GM23338 (cell line): ENCODE measurements at regions not wholly inside any gene's neighbourhood (a gene's known extent, or its start where the extent isn't known, plus 50 kb on each side); places are given as distances from the start of the nearest gene placed in this dataset.

Source experiments
- ATAC-seq: fragments of 200-7000 bp; cut with Tn5 transposase; 3 replicates; pipeline ENCODE4 v1.9.1; 2020
- DNase-seq: peaks from one replicate; pipeline ENCODE4 v3.0.0-alpha.2; 2015; ENCODE audit warnings: low spot score
- H2AFZ ChIP-seq: fragments of 200-600 bp; sonication (generic); 2 replicates; pipeline ENCODE4 v1.8.0; 2016; ENCODE audit warnings: antibody characterized with exemption, mild to moderate bottlenecking, moderate library complexity
- H3F3A ChIP-seq: fragments of 200-600 bp; sonication (generic); replicated peaks from 2 replicates; pipeline ENCODE4 v1.8.0; 2017; ENCODE audit warnings: antibody characterized with exemption, mixed run types, low read depth
- H3K27ac ChIP-seq: fragments of 200-600 bp; sonication (generic); 2 replicates; pipeline ENCODE4 v1.6.1; 2016; ENCODE audit warnings: low read depth
- H3K27me3 ChIP-seq: fragments of 200-600 bp; sonication (generic); 2 replicates; pipeline ENCODE4 v1.8.0; 2016; ENCODE audit warnings: mild to moderate bottlenecking, mixed run types, moderate library complexity; ENCODE audit not compliant: insufficient read depth
- H3K36me3 ChIP-seq: fragments of 200-600 bp; sonication (generic); 2 replicates; pipeline ENCODE4 v1.8.0; 2016; ENCODE audit warnings: mild to moderate bottlenecking; ENCODE audit not compliant: insufficient read depth
- H3K4me1 ChIP-seq: fragments of 200-600 bp; sonication (generic); 2 replicates; pipeline ENCODE4 v1.8.0; 2016; ENCODE audit warnings: mild to moderate bottlenecking, moderate library complexity; ENCODE audit not compliant: insufficient read depth
- H3K4me2 ChIP-seq: fragments of 200-600 bp; sonication (generic); 2 replicates; pipeline ENCODE4 v1.7.1; 2017; ENCODE audit warnings: mixed run types
- H3K4me3 ChIP-seq: fragments of 200-600 bp; sonication (generic); 2 replicates; pipeline ENCODE4 v1.6.1; 2016; ENCODE audit warnings: mixed run types
- H3K79me2 ChIP-seq: fragments of 200-600 bp; sonication (generic); replicated peaks from 2 replicates; pipeline ENCODE4 v1.8.0; 2017; ENCODE audit warnings: mild to moderate bottlenecking; ENCODE audit not compliant: insufficient read depth
- H3K9me2 ChIP-seq: fragments of 200-600 bp; sonication (generic); 2 replicates; pipeline ENCODE4 v1.8.0; 2017; ENCODE audit not compliant: insufficient read depth
- H4K20me1 ChIP-seq: fragments of 200-600 bp; sonication (generic); replicated peaks from 2 replicates; pipeline ENCODE4 v1.8.0; 2017; ENCODE audit warnings: mild to moderate bottlenecking; ENCODE audit not compliant: insufficient read depth
- H3K27ac Mint-ChIP-seq: 2 replicates; pipeline ENCODE4 v1.8.0; 2020; ENCODE audit warnings: inconsistent platforms, mild to moderate bottlenecking, moderate library complexity, mixed read lengths
- H3K27me3 Mint-ChIP-seq: 3 replicates; pipeline ENCODE4 v1.8.0; 2022; ENCODE audit warnings: low read depth, mild to moderate bottlenecking, moderate library complexity, mixed read lengths, inconsistent platforms; ENCODE audit not compliant: insufficient read depth, poor library complexity
- H3K36me3 Mint-ChIP-seq: 3 replicates; pipeline ENCODE4 v1.8.0; 2021; ENCODE audit warnings: low read depth, mild to moderate bottlenecking, inconsistent platforms, moderate library complexity, mixed read lengths
- H3K4me1 Mint-ChIP-seq: 3 replicates; pipeline ENCODE4 v1.8.0; 2020; ENCODE audit warnings: mild to moderate bottlenecking, inconsistent platforms, mixed read lengths
- H3K4me3 Mint-ChIP-seq: 3 replicates; pipeline ENCODE4 v1.8.0; 2021; ENCODE audit warnings: moderate library complexity, mild to moderate bottlenecking, inconsistent platforms, mixed read lengths
- H3K9me3 Mint-ChIP-seq: 3 replicates; pipeline ENCODE4 v1.8.0; 2020; ENCODE audit warnings: moderate library complexity, mild to moderate bottlenecking, inconsistent platforms, mixed read lengths
- CREB1 ChIP-seq: fragments of 250-450 bp; sonication (Bioruptor Pico); IDR thresholded peaks from 2 replicates; pipeline ENCODE4 v1.5.0; 2020; ENCODE audit warnings: low read depth, mild to moderate bottlenecking, moderate library complexity
- EZH2 ChIP-seq: fragments of 200-600 bp; sonication (generic); IDR thresholded peaks from one replicate; pipeline ENCODE4 v1.8.0; 2017; ENCODE audit warnings: antibody characterized with exemption, mild to moderate bottlenecking, low read depth; ENCODE audit not compliant: unreplicated experiment
- EZH2phosphoT487 ChIP-seq: fragments of 200-600 bp; sonication (generic); IDR thresholded peaks from one replicate; pipeline ENCODE4 v1.8.1; 2018; ENCODE audit warnings: antibody characterized with exemption; ENCODE audit not compliant: unreplicated experiment
- JUNB ChIP-seq: IDR thresholded peaks from one replicate; pipeline ENCODE4 v1.6.1; 2016; ENCODE audit warnings: antibody characterized with exemption; ENCODE audit not compliant: unreplicated experiment
- NANOG ChIP-seq: IDR thresholded peaks from 2 replicates; pipeline ENCODE4 v1.6.1; 2016; ENCODE audit warnings: antibody characterized with exemption, borderline replicate concordance
- POLR2AphosphoS5 ChIP-seq: IDR thresholded peaks from 2 replicates; pipeline ENCODE4 v1.6.1; 2016; ENCODE audit warnings: antibody characterized with exemption, low read depth
- REST ChIP-seq: IDR thresholded peaks from one replicate; pipeline ENCODE4 v1.6.1; 2018; ENCODE audit warnings: antibody characterized with exemption; ENCODE audit not compliant: unreplicated experiment
- ZNF331 ChIP-seq: fragments of 250-450 bp; sonication (Bioruptor Pico); IDR thresholded peaks from 2 replicates; pipeline ENCODE4 v1.5.0; 2020; ENCODE audit warnings: low read depth, mild to moderate bottlenecking, moderate library complexity
- TF ChIP-seq, protein P1 (sequence below): fragments of 250-450 bp; sonication (Bioruptor Pico); IDR thresholded peaks from 2 replicates; pipeline ENCODE4 v1.5.0; 2020; ENCODE audit warnings: mild to moderate bottlenecking, moderate library complexity

DNA sequence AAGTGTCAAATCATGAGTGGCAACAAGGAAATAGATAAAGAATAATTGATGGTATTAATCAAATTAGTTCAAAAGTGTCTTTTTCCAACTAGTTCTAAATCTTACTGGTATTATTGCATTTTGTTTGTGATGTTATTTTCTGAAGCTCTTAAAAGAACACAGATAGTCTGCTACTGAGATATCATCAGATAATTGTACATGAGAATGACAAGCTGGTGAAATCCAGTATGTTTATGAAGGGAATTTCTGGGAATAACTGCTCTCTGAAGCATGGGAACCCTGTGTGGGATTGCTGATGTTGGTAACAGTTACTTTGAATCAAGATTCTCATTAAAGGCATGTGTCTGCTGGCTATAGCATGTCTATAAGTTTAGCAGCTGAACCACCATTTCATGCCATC, 190.3 kb upstream of the CDIN1 start (continued):
- TF ChIP-seq, protein P1, sequence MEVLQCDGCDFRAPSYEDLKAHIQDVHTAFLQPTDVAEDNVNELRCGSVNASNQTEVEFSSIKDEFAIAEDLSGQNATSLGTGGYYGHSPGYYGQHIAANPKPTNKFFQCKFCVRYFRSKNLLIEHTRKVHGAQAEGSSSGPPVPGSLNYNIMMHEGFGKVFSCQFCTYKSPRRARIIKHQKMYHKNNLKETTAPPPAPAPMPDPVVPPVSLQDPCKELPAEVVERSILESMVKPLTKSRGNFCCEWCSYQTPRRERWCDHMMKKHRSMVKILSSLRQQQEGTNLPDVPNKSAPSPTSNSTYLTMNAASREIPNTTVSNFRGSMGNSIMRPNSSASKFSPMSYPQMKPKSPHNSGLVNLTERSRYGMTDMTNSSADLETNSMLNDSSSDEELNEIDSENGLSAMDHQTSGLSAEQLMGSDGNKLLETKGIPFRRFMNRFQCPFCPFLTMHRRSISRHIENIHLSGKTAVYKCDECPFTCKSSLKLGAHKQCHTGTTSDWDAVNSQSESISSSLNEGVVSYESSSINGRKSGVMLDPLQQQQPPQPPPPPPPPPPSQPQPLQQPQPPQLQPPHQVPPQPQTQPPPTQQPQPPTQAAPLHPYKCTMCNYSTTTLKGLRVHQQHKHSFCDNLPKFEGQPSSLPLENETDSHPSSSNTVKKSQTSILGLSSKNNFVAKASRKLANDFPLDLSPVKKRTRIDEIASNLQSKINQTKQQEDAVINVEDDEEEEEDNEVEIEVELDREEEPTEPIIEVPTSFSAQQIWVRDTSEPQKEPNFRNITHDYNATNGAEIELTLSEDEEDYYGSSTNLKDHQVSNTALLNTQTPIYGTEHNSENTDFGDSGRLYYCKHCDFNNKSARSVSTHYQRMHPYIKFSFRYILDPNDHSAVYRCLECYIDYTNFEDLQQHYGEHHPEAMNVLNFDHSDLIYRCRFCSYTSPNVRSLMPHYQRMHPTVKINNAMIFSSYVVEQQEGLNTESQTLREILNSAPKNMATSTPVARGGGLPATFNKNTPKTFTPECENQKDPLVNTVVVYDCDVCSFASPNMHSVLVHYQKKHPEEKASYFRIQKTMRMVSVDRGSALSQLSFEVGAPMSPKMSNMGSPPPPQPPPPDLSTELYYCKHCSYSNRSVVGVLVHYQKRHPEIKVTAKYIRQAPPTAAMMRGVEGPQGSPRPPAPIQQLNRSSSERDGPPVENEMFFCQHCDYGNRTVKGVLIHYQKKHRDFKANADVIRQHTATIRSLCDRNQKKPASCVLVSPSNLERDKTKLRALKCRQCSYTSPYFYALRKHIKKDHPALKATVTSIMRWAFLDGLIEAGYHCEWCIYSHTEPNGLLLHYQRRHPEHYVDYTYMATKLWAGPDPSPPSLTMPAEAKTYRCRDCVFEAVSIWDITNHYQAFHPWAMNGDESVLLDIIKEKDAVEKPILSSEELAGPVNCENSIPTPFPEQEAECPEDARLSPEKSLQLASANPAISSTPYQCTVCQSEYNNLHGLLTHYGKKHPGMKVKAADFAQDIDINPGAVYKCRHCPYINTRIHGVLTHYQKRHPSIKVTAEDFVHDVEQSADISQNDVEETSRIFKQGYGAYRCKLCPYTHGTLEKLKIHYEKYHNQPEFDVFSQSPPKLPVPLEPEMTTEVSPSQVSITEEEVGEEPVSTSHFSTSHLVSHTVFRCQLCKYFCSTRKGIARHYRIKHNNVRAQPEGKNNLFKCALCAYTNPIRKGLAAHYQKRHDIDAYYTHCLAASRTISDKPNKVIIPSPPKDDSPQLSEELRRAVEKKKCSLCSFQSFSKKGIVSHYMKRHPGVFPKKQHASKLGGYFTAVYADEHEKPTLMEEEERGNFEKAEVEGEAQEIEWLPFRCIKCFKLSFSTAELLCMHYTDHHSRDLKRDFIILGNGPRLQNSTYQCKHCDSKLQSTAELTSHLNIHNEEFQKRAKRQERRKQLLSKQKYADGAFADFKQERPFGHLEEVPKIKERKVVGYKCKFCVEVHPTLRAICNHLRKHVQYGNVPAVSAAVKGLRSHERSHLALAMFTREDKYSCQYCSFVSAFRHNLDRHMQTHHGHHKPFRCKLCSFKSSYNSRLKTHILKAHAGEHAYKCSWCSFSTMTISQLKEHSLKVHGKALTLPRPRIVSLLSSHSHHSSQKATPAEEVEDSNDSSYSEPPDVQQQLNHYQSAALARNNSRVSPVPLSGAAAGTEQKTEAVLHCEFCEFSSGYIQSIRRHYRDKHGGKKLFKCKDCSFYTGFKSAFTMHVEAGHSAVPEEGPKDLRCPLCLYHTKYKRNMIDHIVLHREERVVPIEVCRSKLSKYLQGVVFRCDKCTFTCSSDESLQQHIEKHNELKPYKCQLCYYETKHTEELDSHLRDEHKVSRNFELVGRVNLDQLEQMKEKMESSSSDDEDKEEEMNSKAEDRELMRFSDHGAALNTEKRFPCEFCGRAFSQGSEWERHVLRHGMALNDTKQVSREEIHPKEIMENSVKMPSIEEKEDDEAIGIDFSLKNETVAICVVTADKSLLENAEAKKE (CRISPR knock-in tag): no peak
- TF ChIP-seq POLR2AphosphoS5 (no peak), NANOG (no peak)

DNA sequence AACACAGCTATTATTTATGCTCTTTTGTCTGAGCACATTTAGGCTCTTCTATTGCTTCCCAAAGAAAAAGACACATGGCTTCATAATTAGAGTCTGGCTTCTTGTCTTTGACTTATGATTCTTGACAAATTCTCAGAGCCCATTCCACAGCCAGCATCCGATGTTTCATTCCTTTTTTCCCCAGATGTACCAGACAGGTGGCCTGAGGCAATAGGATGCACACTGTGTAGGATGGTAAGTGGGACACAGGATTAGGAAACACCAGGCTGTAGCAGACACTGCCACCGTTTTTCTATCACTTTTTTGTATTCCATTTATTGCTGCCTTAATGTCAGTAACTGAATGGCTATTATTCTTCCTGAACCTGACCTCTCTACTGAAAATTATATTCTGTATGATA, 188.9 kb upstream of the CDIN1 start:
- Histone ChIP-seq H3K27me3 (no peaks in the 10 kb centered on the region), H3K4me3 (no peak overlapping the region), H3K36me3 (no peaks in the 10 kb centered on the region), H3F3A (no peaks in the 10 kb centered on the region), H2AFZ (no peak overlapping the region), H3K4me1 (no peaks in the 10 kb centered on the region), H3K79me2 (no peaks in the 10 kb centered on the region), H3K4me2 (no peak overlapping the region), H3K9me2 (no peaks in the 10 kb centered on the region), H3K27ac (no peak overlapping the region), H4K20me1 (no peaks in the 10 kb centered on the region)
- H3K4me1 Mint-ChIP-seq: no peaks in the 10 kb centered on the region
- ATAC-seq (no peak), DNase-seq (no peak)
- no peak for TF ChIP-seq EZH2
- no peak for TF ChIP-seq CREB1 (CRISPR knock-in tag)
- TF ChIP-seq ZNF331 (CRISPR knock-in tag): no peak
- TF ChIP-seq REST: no peak
- TF ChIP-seq EZH2phosphoT487: no peak
- TF ChIP-seq JUNB: no peak
- no peaks in the 10 kb centered on the region for H3K27me3 Mint-ChIP-seq
- no peaks in the 10 kb centered on the region for H3K36me3 Mint-ChIP-seq
- no peak overlapping the region for H3K4me3 Mint-ChIP-seq
- no peak overlapping the region for H3K27ac Mint-ChIP-seq
- no peaks in the 10 kb centered on the region; the same call in 2 of the 3 replicates for H3K9me3 Mint-ChIP-seq
